K562 (cell line): ENCODE measurements at regions not wholly inside any gene's neighbourhood (a gene's known extent, or its start where the extent isn't known, plus 50 kb on each side); places are given as distances from the start of the nearest gene placed in this dataset.

ENCODE experiments used
- CTCF ChIP-seq, 3 experiments: IDR thresholded peaks in 2 of 3; conservative IDR thresholded peaks in 1 of 3; 2 replicates each; pipeline ENCODE4 v1.5.1; 2011 to 2012; ENCODE audit warnings: low read length in 3 of 3, mild to moderate bottlenecking in 3 of 3, control low read depth in 2 of 3, improper control_type of control experiment in 1 of 3, inconsistent platforms in 1 of 3, low read depth in 1 of 3, mixed read lengths in 1 of 3, moderate library complexity in 1 of 3; ENCODE audit not compliant: insufficient read depth in 2 of 3
- DNMT1 ChIP-seq: fragments of 450-650 bp; IDR thresholded peaks from 2 replicates; pipeline ENCODE4 v1.6.1; 2016; ENCODE audit warnings: antibody characterized with exemption, mild to moderate bottlenecking
- NRF1 ChIP-seq, 2 experiments: fragments of 450-650 bp; IDR thresholded peaks in 1 of 2; conservative IDR thresholded peaks in 1 of 2; 2 replicates each; pipeline ENCODE4 v1.6.1; 2014; ENCODE audit warnings: mild to moderate bottlenecking in 2 of 2
- SMAD1 ChIP-seq: fragments of 150-350 bp; IDR thresholded peaks from 2 replicates; pipeline ENCODE4 v1.6.1; 2014; ENCODE audit warnings: low read length, low read depth; ENCODE audit not compliant: partially characterized antibody
- SOX6 ChIP-seq: fragments of 450-650 bp; IDR thresholded peaks from 2 replicates; pipeline ENCODE4 v1.6.1; 2014; ENCODE audit warnings: mild to moderate bottlenecking
- TEAD2 ChIP-seq: fragments of 450-650 bp; IDR thresholded peaks from 2 replicates; pipeline ENCODE4 v1.6.1; 2016; ENCODE audit warnings: missing genetic modification characterization, control low read depth, missing compliant biosample characterization

- TF ChIP-seq SMAD1 (no peak), DNMT1 (no peak), TEAD2 (no peak), CTCF (IDR thresholded peaks at IDR 0.05 in 2 of 3, conservative IDR thresholded peaks at IDR 0.05 in 1 of 3; ENCODE audit: insufficient read depth in 2 of 3, low read depth in 1 of 3, low read length in 3 of 3) (no peak), SOX6 (no peak), NRF1 (conservative IDR thresholded peaks at IDR 0.05 in 1 of 2, IDR thresholded peaks at IDR 0.05 in 1 of 2) (no peak)
Observed at GRCh38 chr1:87558921-87559320, 230.2 kb downstream of the LMO4 start.
